Posterior vena cava (tissue), 2 donors: ENCODE measurements at regions not wholly inside any gene's neighbourhood (a gene's known extent, or its start where the extent isn't known, plus 50 kb on each side); places are given as distances from the start of the nearest gene placed in this dataset.
"Not testable (repeated sequence)": the region's sequence is repeated elsewhere in the genome, so short reads cannot be mapped to it uniquely, and the experiment has no call there.

ENCODE experiments used
- DNase-seq: peaks from one replicate; pipeline ENCODE4 v3.0.0-alpha.2; 2020; ENCODE audit warnings: low spot score
- intact Hi-C, 2 donors: fragments of 100-400 bp; cut with DNase I; formaldehyde crosslinking; loops; one replicate each; pipeline versions ENCODE4 v1.14.1 to v1.14.2; 2022 to 2023
- donor health status: DM: yes; HTN: yes; CAD: no.
- donor health status: DM: yes; HTN: yes; CAD: no.

GRCh38 chr18:64409511-64409910 is 260.6 kb upstream of the LINC00305 start:
- intact Hi-C loops, result no loop called here
- no peak for DNase-seq

GRCh38 chr18:64407606-64408005 is 258.7 kb upstream of the LINC00305 start:
- DNase-seq, result no peak
- intact Hi-C loops, result no loop called here

- intact Hi-C loops, result loop anchor here in 1 of 2 donors (1.0 kb wide), 1 partner anchor 16 kb away; no protein-coding TSS in a partner anchor
- no peak for DNase-seq
Measured at GRCh38 chr18:64405161-64405560, 256.3 kb upstream of the LINC00305 start.

GRCh38 chr18:64403784-64404503 is 255.1 kb upstream of the LINC00305 start:
- DNase-seq, result no peak
- intact Hi-C loops, result no loop called here

- intact Hi-C loops, result no loop called here
- no peak for DNase-seq
Measured at GRCh38 chr18:64402636-64403035, 253.7 kb upstream of the LINC00305 start.

- intact Hi-C loops, result no loop called here
- no peak for DNase-seq
Measured at GRCh38 chr18:64401268-64402060, 252.6 kb upstream of the LINC00305 start.

- DNase-seq, result no peak
- intact Hi-C loops, result no loop called here
Measured at GRCh38 chr18:64399566-64399965, 250.7 kb upstream of the LINC00305 start.

GRCh38 chr18:64398320-64398719 is 249.4 kb upstream of the LINC00305 start:
- DNase-seq, result no peak
- intact Hi-C loops, result no loop called here

- no peak for DNase-seq
- intact Hi-C loops, result no loop called here
Measured at GRCh38 chr18:64392202-64392601, 243.3 kb upstream of the LINC00305 start.

- intact Hi-C loops, result no loop called here
- no peak for DNase-seq
Measured at GRCh38 chr18:64384101-64384500, 235.2 kb upstream of the LINC00305 start.

- intact Hi-C loops, result no loop called here
- no peak for DNase-seq
Measured at GRCh38 chr18:64380117-64380516, 231.2 kb upstream of the LINC00305 start.

GRCh38 chr18:64379662-64380061 is 230.8 kb upstream of the LINC00305 start:
- DNase-seq, result no peak
- intact Hi-C loops, result no loop called here

GRCh38 chr18:64377446-64377845 is 228.6 kb upstream of the LINC00305 start:
- intact Hi-C loops, result no loop called here
- no peak for DNase-seq

- intact Hi-C loops, result no loop called here
- no peak for DNase-seq
Measured at GRCh38 chr18:64372850-64373249, 224.0 kb upstream of the LINC00305 start.

- intact Hi-C loops, DNase-seq: not testable (repeated sequence)
Measured at GRCh38 chr18:64369830-64370440, 221.0 kb upstream of the LINC00305 start.

GRCh38 chr18:64365106-64365505 is 216.2 kb upstream of the LINC00305 start:
- intact Hi-C loops, result no loop called here
- no peak for DNase-seq

GRCh38 chr18:64337673-64338072 is 188.8 kb upstream of the LINC00305 start:
- intact Hi-C loops, result no loop called here
- no peak for DNase-seq

GRCh38 chr18:64337018-64337417 is 188.1 kb upstream of the LINC00305 start:
- no peak for DNase-seq
- intact Hi-C loops, result no loop called here

GRCh38 chr18:64334748-64335147 is 185.9 kb upstream of the LINC00305 start:
- intact Hi-C loops, result no loop called here
- no peak for DNase-seq

- intact Hi-C loops, result no loop called here
- no peak for DNase-seq
Measured at GRCh38 chr18:64333584-64333983, 184.7 kb upstream of the LINC00305 start.
